ENCODE measurements at regions not wholly inside any gene's neighbourhood (a gene's known extent, or its start where the extent isn't known, plus 50 kb on each side); places are given as distances from the start of the nearest gene placed in this dataset.

DNA sequence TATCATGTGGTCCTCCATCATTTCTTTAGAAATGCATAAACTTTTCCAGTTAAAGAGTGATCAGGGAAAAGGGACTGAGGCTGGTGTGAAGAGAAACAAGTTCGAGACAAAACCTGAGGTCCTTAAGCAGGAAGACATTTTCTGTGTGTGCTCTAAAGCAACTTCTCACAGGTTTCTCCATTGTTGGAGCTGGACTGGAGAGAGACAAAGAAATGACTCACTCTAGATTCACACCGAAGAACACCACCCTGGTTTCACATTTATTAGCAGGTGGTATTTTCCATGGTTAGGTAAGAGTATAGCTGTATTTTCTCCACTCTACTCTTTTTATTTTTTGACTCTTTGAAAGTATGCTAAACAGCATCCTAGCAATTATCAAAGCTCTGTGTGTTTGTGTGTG is 736.4 kb downstream of the KCNA4 start:
- TF ChIP-seq, protein P1, sequence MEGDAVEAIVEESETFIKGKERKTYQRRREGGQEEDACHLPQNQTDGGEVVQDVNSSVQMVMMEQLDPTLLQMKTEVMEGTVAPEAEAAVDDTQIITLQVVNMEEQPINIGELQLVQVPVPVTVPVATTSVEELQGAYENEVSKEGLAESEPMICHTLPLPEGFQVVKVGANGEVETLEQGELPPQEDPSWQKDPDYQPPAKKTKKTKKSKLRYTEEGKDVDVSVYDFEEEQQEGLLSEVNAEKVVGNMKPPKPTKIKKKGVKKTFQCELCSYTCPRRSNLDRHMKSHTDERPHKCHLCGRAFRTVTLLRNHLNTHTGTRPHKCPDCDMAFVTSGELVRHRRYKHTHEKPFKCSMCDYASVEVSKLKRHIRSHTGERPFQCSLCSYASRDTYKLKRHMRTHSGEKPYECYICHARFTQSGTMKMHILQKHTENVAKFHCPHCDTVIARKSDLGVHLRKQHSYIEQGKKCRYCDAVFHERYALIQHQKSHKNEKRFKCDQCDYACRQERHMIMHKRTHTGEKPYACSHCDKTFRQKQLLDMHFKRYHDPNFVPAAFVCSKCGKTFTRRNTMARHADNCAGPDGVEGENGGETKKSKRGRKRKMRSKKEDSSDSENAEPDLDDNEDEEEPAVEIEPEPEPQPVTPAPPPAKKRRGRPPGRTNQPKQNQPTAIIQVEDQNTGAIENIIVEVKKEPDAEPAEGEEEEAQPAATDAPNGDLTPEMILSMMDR (IDR thresholded peaks at IDR 0.05): no peak
- no peak for TF ChIP-seq POLR2A (IDR thresholded peaks at IDR 0.05)

All from breast epithelium (tissue), 3 donors.